SK-N-SH (cell line): ENCODE measurements at regions not wholly inside any gene's neighbourhood (a gene's known extent, or its start where the extent isn't known, plus 50 kb on each side); places are given as distances from the start of the nearest gene placed in this dataset.

ENCODE experiments used
- CTCF ChIA-PET: fragments of 300-600, 350-600 bp; formaldehyde crosslinking; extraction: SDS; loops from one replicate; lab custom pipeline; 2021; lab: Yijun Ruan, JAX
- POLR2A ChIA-PET: fragments of 350-600 bp; sonication (Branson Sonifier 250); formaldehyde crosslinking; extraction: SDS; loops from one replicate; lab custom pipeline; 2020; ENCODE audit warnings: antibody characterized with exemption, inconsistent platforms; lab: Yijun Ruan, JAX
- DNase-seq: peaks from one replicate; pipeline ENCODE4 v3.0.0; 2012
- H2AFZ ChIP-seq: fragments of 200-600 bp; sonication (generic); 2 replicates; pipeline ENCODE4 v1.8.1; 2016; ENCODE audit warnings: antibody characterized with exemption, mild to moderate bottlenecking, low read depth
- H3F3A ChIP-seq: fragments of 200-600 bp; sonication (generic); replicated peaks from 2 replicates; pipeline ENCODE3; 2016; ENCODE audit warnings: antibody characterized with exemption, mild to moderate bottlenecking; ENCODE audit not compliant: insufficient read depth
- H3K27ac ChIP-seq, 2 experiments: fragments of 200-500 bp in 1 of 2; fragments of 200-600 bp in 1 of 2; sonication (Bioruptor generic) in 1 of 2; sonication (generic), shearing (Covaris generic) in 1 of 2; 2 replicates each; pipeline versions ENCODE4 v1.5.1 to v1.6.1; 2014 to 2016; ENCODE audit warnings: low read depth in 2 of 2, inconsistent platforms in 1 of 2, low read length in 1 of 2, mild to moderate bottlenecking in 1 of 2, mixed read lengths in 1 of 2
- H3K27me3 ChIP-seq: fragments of 200-600 bp; sonication (generic), shearing (Covaris generic); 2 replicates; pipeline ENCODE4 v1.6.1; 2016; ENCODE audit warnings: mixed run types; ENCODE audit not compliant: insufficient read depth
- H3K36me3 ChIP-seq, 2 experiments: fragments of 200-500 bp in 1 of 2; fragments of 200-600 bp in 1 of 2; sonication (Bioruptor generic) in 1 of 2; sonication (generic) in 1 of 2; replicated peaks in 1 of 2; 2 replicates each; pipeline versions ENCODE3 to v1.5.1; 2014 to 2016; ENCODE audit warnings: low read length in 1 of 2, mild to moderate bottlenecking in 1 of 2; ENCODE audit not compliant: insufficient read depth in 2 of 2, control insufficient read depth in 1 of 2
- H3K4me1 ChIP-seq, 2 experiments: fragments of 200-500 bp in 1 of 2; fragments of 200-600 bp in 1 of 2; sonication (Bioruptor generic) in 1 of 2; sonication (generic), shearing (Covaris generic) in 1 of 2; 2 replicates each; pipeline versions ENCODE4 v1.5.1 to v1.6.1; 2014 to 2016; ENCODE audit warnings: low read depth in 1 of 2, low read length in 1 of 2, mixed run types in 1 of 2; ENCODE audit not compliant: insufficient read depth in 2 of 2, control insufficient read depth in 1 of 2
- H3K4me2 ChIP-seq: fragments of 200-600 bp; sonication (generic), shearing (Covaris generic); 2 replicates; pipeline ENCODE4 v1.6.1; 2017; ENCODE audit warnings: mixed run types
- H3K4me3 ChIP-seq, 2 experiments: fragments of 200-500 bp in 1 of 2; fragments of 200-600 bp in 1 of 2; sonication (Bioruptor generic) in 1 of 2; sonication (generic), shearing (Covaris generic) in 1 of 2; 2 replicates each; pipeline versions ENCODE4 v1.5.1 to v1.8.1; 2014 to 2016; ENCODE audit warnings: low read depth in 2 of 2, inconsistent platforms in 1 of 2, low read length in 1 of 2, mild to moderate bottlenecking in 1 of 2, mixed read lengths in 1 of 2, moderate library complexity in 1 of 2
- H3K79me2 ChIP-seq: fragments of 200-600 bp; sonication (generic); 2 replicates; pipeline ENCODE4 v1.8.1; 2017; ENCODE audit warnings: mild to moderate bottlenecking; ENCODE audit not compliant: insufficient read depth
- H3K9ac ChIP-seq: fragments of 200-600 bp; sonication (generic); 2 replicates; pipeline ENCODE4 v1.6.1; 2017; ENCODE audit warnings: mixed run types
- H3K9me2 ChIP-seq: fragments of 200-600 bp; sonication (generic); 2 replicates; pipeline ENCODE4 v1.6.1; 2017; ENCODE audit warnings: mixed run types
- H3K9me3 ChIP-seq: fragments of 200-600 bp; sonication (generic); 2 replicates; pipeline ENCODE4 v1.6.1; 2017; ENCODE audit warnings: mixed run types, mild to moderate bottlenecking, moderate library complexity
- H4K20me1 ChIP-seq: fragments of 200-600 bp; sonication (generic); 2 replicates; pipeline ENCODE4 v1.6.1; 2017; ENCODE audit warnings: mild to moderate bottlenecking, mixed run types; ENCODE audit not compliant: insufficient read depth
- CHD2 ChIP-seq: fragments of 150-350 bp; IDR thresholded peaks from 2 replicates; pipeline ENCODE4 v1.6.1; 2018; ENCODE audit warnings: low read length; ENCODE audit not compliant: partially characterized antibody
- CTCF ChIP-seq: fragments of 200-600 bp; sonication (generic); IDR thresholded peaks from 2 replicates; pipeline ENCODE4 v1.6.1; 2017; ENCODE audit warnings: antibody characterized with exemption, mild to moderate bottlenecking, moderate library complexity
- EZH2phosphoT487 ChIP-seq: fragments of 200-600 bp; sonication (generic); IDR thresholded peaks from 2 replicates; pipeline ENCODE4 v1.6.1; 2017; ENCODE audit warnings: low read depth, mixed run types, mild to moderate bottlenecking, antibody characterized with exemption, moderate library complexity, borderline replicate concordance
- FOSL2 ChIP-seq: IDR thresholded peaks from 2 replicates; pipeline ENCODE4 v1.4.0; 2012; ENCODE audit warnings: low read depth, mild to moderate bottlenecking, moderate library complexity, borderline replicate concordance
- FOXM1 ChIP-seq: IDR thresholded peaks from 2 replicates; pipeline ENCODE4 v1.4.0; 2012; ENCODE audit warnings: low read depth, mild to moderate bottlenecking
- GABPA ChIP-seq: IDR thresholded peaks from 2 replicates; pipeline ENCODE4 v1.4.0; 2012; ENCODE audit warnings: low read depth, mild to moderate bottlenecking
- IRF3 ChIP-seq: fragments of 150-350 bp; IDR thresholded peaks from 2 replicates; pipeline ENCODE4 v1.6.1; 2016; ENCODE audit warnings: mild to moderate bottlenecking, low read depth, low read length
- MEF2A ChIP-seq: IDR thresholded peaks from 2 replicates; pipeline ENCODE4 v1.4.0; 2012; ENCODE audit warnings: low read depth, borderline replicate concordance
- NFIC ChIP-seq: IDR thresholded peaks from 2 replicates; pipeline ENCODE4 v1.4.0; 2012; ENCODE audit warnings: borderline replicate concordance
- PBX3 ChIP-seq: IDR thresholded peaks from 2 replicates; pipeline ENCODE4; 2012
- RFX5 ChIP-seq: IDR thresholded peaks from 2 replicates; pipeline ENCODE4 v1.6.1; 2012; ENCODE audit warnings: mild to moderate bottlenecking, improper control_type of control experiment, low read length
- SIN3A ChIP-seq: IDR thresholded peaks from 2 replicates; pipeline ENCODE4 v1.6.1; 2012; ENCODE audit warnings: low read depth, mild to moderate bottlenecking, low read length, moderate library complexity, borderline replicate concordance
- TCF12 ChIP-seq: IDR thresholded peaks from 2 replicates; pipeline ENCODE4 v1.4.0; 2012
- ZBTB33 ChIP-seq: IDR thresholded peaks from 2 replicates; pipeline ENCODE4 v1.4.0; 2012; ENCODE audit warnings: low read depth, borderline replicate concordance
- WGBS: methylation state at CpG from one replicate; pipeline ENCODE4 v1.1.6; 2017; ENCODE audit warnings: low lambda C conversion rate; 5-methylcytosine and 5-hydroxymethylcytosine counted together
- TF ChIP-seq, protein P1 (sequence below): IDR thresholded peaks from 2 replicates; pipeline ENCODE4 v1.4.0; 2012; ENCODE audit warnings: low read depth

GRCh38 chr2:70017962-70018361, 56.5 kb upstream of the ASPRV1 start:
- no peaks in the 10 kb centered on the region for H3K4me1 ChIP-seq
- ChIA-PET POLR2A (no interaction called here), CTCF (interaction anchor here (0.9 kb wide), 1 partner anchor 8 kb away, joined by 3 read pairs; no protein-coding TSS in a partner anchor)
- no peak overlapping the region for H3K4me2 ChIP-seq
- no peak overlapping the region for H2AFZ ChIP-seq
- H4K20me1 ChIP-seq: no peaks in the 10 kb centered on the region
- H3K27me3 ChIP-seq: no peaks in the 10 kb centered on the region
- H3K9ac ChIP-seq: no peak overlapping the region
- no peaks in the 10 kb centered on the region for H3F3A ChIP-seq
- no peaks in the 10 kb centered on the region for H3K36me3 ChIP-seq
- 81% methylated on average over 8 of the region's 8 CpGs for WGBS
- H3K9me2 ChIP-seq: no peaks in the 10 kb centered on the region
- H3K9me3 ChIP-seq: peaks cover 11% of the 10 kb centered on the region
- H3K4me3 ChIP-seq: no peak overlapping the region
- TF ChIP-seq IRF3 (no peak), MEF2A (no peak), CHD2 (no peak), SIN3A (no peak), FOXM1 (no peak)
- H3K27ac ChIP-seq: no peak overlapping the region
- no peaks in the 10 kb centered on the region for H3K79me2 ChIP-seq
- DNase-seq: no peak

DNA sequence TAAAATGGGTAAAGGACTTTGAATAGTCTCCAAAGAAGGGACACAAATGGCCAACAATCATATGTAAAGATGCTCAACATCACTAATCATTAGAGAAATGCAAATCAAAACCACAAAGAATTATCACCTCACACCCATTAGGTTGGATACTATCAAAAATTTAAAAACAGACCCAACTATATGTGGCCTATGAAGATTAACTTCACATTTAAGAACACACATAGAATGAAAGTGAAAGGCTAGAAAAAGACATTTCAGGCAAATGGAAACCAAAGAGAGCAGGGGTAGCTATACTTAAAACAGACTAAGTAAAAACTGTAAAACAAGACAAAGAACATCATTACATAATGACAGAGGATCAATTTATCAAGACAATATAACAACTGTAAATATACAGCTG, 53.5 kb upstream of the ASPRV1 start:
- TF ChIP-seq EZH2phosphoT487: no peak
- no peak for TF ChIP-seq RFX5
- TF ChIP-seq PBX3: no peak
- no peak for TF ChIP-seq GABPA
- no peak for TF ChIP-seq NFIC
- no peak for TF ChIP-seq IRF3
- no peak for TF ChIP-seq ZBTB33
- TF ChIP-seq, protein P1, sequence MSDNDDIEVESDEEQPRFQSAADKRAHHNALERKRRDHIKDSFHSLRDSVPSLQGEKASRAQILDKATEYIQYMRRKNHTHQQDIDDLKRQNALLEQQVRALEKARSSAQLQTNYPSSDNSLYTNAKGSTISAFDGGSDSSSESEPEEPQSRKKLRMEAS: no peak
- no peak for TF ChIP-seq TCF12
- TF ChIP-seq CTCF: no peak
- no peak for TF ChIP-seq FOSL2
- POLR2A ChIA-PET: no interaction called here
- CTCF ChIA-PET: no interaction called here

More for the DNA sequence above, 53.5 kb upstream of the ASPRV1 start:
- H3K36me3 ChIP-seq: no peaks in the 10 kb centered on the region
- H3K9me3 ChIP-seq: peaks cover 11% of the 10 kb centered on the region
- H3K4me3 ChIP-seq: no peak overlapping the region
- no peak overlapping the region for H3K27ac ChIP-seq
- no peak overlapping the region for H3K9ac ChIP-seq
- peaks cover 0 to 2% of the 10 kb centered on the region in 2 experiments; a peak in 1 of 4 replicates for H3K4me1 ChIP-seq
- H2AFZ ChIP-seq: no peak overlapping the region
- DNase-seq: no peak
- no peaks in the 10 kb centered on the region for H3K79me2 ChIP-seq
- no peaks in the 10 kb centered on the region for H4K20me1 ChIP-seq
- H3K9me2 ChIP-seq: no peaks in the 10 kb centered on the region
- H3F3A ChIP-seq: no peaks in the 10 kb centered on the region
- no peaks in the 10 kb centered on the region for H3K27me3 ChIP-seq
- no peak overlapping the region for H3K4me2 ChIP-seq
